NCI-H2171 (cell line): ENCODE measurements at regions not wholly inside any gene's neighbourhood (a gene's known extent, or its start where the extent isn't known, plus 50 kb on each side); places are given as distances from the start of the nearest gene placed in this dataset.

Source experiments
- DNase-seq: peaks from one replicate; lab custom pipeline; 2025; lab: John Stamatoyannopoulos, UW

DNA sequence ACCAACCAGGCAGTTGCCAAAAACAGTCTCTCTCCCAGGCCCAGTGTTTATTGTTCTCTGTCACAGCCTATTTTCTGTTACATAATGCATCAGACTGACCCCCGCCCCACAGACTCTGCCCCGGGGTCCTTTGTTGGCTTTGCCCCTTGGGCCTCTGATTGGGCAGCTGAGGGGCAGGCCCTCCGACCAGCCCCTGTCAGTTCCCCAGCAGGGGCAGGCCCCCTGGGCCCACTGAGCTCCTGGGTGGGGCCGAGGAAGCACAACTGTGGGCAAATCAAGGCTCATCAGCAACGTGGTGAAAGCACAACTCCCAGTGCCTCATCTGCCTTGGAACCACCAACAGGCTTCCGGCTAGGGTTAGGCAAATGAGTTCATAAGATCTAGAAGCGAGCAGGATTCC lies 160.1 kb upstream of the MYCN start:
- DNase-seq: no peak

- no peak for DNase-seq
These were observed 159.3 kb upstream of the MYCN start for GRCh38 chr2:15780912-15781574.

- DNase-seq: no peak
These were observed 158.2 kb upstream of the MYCN start for GRCh38 chr2:15782009-15782751.

DNA sequence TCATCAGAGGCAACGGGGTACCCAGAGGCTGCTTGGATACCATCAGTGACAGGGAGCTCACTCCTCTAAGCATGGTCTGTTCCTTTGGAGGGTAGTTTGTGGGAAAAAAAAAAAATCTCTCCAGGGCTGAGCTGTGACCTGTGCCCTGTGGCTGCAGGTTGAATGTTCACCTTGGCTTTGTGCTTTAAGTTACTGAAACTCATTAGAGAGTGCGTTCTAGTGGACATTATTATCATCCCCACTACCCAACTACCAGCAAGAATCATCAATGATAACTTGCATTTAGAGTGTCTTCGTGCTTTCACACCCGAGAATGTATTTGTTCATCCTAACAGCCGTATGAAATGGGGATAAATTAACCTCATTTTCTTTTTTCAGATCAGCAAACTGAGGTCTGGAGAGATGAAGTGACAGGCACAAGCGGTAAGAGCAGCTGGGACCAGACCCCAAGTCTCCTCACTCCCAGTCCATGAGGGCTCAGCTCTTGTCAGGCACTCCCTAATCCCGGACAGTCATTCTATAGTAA lies 157.5 kb upstream of the MYCN start:
- no peak for DNase-seq

DNA sequence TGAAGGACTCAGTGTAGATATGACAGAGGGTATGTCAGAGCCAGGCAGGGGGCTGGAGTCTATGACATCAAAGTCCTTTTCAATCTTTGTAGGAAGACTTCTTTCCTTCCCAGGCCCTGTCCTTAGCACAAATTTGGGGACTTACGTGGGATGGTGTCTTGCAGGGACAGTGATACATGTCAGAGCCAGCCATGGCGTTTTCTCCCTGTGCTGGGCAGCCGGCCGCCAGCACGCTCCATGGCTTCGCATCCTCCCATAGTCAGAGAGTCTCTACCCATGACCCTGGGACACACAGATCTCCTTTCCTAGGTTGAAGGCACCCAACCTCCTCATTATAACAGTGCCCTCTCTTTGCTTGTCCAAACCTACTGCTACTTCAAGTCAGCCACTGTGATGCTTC lies 156.9 kb upstream of the MYCN start:
- DNase-seq: no peak

GRCh38 chr2:15784106-15784885 lies 156.1 kb upstream of the MYCN start:
- DNase-seq: no peak

- DNase-seq: no peak
These were observed 155.2 kb upstream of the MYCN start for GRCh38 chr2:15784886-15785801.

DNA sequence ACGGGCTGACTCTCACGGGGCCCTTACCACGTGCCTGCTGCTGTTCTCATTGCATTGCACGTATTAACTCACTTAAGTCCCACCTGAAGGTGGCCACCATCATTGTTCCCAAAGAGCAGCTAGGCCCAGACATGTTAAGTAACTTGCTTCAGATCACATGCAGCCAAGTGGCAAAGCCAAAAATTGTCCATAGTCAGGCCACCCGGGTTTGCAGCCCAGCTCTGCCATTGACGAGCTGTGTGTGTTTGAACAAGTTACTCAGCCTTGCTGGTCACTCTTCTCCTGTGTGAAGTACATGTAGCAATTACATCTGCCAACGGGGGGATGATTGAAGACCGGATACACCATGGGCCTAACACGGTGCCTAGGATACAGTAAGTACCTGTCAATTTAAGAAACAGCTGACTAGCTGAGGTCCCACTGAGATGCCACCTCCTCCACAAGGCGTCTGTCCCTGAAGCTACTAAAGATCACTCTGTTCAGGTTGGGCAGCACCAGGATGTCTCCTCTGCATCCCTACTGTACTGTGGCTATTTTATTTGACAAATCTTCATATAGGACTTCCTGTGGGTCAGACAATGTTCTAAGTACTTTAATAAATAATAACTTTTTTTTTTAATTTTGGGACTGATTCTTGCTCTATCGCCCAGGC lies 154.2 kb upstream of the MYCN start:
- no peak for DNase-seq

GRCh38 chr2:15786901-15787300 lies 153.4 kb upstream of the MYCN start:
- no peak for DNase-seq

DNA sequence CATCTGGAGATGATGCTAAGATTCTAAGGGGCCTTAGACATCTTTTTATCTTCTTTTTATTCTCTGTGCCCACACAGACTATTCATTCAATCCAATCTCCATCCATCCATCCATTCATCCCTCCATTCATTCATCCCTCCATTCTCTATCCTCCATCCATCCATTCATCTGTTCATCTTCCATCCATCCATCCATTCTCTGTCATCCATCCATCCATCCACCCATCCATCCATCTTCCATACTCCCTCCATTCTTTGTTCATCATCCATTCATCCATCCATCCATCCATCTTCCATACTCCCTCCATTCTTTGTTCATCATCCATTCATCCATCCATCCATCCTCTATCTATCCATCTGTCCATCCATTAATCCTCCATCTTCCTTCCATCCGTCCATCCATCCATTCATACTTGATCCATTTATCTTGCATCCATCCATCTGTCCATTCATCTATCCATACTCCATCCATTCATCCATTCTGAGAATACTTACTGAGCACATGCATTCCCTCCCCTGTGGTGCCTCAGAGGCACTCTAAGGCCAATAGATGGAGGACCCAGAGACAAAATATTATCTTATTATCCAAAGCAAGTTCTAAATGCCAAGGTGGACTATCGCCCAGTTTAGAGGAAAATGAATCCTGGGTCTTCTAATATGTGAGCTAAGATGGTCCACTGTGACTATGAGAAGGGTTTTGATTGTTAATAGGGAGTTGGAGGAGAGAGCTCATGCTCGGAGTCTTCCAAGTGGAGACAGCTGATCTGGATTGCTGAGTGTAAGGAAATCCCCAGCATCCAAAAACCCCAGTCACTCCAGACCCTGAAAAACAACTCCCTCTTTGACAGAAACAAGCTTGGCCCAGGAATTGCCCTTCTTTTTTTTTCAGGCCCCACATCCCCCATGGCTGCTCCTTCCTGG lies 152.6 kb upstream of the MYCN start:
- no peak for DNase-seq

DNA sequence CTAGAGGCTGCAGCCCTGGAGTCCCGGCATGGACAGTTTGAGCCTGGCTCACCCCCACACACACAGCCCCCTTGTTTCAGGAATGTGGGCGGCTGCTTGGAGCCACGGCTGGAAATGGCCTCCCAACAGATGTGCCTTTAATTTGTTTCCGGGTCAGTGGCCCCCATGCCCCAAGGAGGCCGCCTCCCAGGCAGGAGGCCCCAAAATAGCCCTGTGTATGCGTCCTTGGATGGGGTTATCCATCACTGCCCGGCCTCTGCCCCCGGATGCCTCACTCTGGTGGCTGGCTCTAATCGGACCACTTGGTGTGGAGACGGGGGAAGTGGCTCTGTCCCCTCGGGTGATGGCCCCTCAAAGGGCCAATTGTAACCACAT lies 151.9 kb upstream of the MYCN start:
- DNase-seq: no peak

GRCh38 chr2:15788830-15789229 lies 151.5 kb upstream of the MYCN start:
- no peak for DNase-seq

DNA sequence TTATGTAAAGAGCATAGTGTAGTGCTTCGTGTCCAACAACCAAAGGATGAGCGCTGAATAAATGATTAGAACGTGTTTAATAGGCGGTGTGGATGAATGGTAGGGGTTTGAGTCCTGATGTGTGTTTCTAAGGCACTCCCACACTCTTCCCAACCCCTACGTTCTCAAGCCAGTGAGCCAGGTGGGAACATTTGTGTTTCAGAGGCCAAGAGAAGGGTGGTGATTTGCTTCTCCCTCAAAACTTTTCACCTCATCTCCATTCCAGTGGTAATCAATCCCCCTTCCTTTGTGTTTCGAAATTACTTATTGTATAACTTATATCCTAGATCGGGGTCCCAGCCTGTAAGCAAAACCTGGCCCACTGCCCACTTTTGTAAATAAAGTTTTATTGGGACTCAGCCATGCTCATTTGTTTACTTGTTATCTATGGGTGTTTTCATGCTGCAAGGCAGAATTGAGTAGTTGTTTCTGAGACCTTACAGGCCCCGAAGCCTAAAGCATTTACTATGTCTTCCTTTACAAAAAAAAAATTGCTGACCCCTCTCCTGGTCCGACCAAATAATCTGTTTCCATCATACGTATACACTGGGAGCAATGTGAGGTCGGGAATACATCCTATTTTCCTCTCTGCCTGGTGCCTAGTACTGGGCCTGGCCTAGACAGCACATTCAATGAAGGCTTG lies 150.8 kb upstream of the MYCN start:
- no peak for DNase-seq

GRCh38 chr2:15790326-15790725 lies 150.0 kb upstream of the MYCN start:
- no peak for DNase-seq

DNA sequence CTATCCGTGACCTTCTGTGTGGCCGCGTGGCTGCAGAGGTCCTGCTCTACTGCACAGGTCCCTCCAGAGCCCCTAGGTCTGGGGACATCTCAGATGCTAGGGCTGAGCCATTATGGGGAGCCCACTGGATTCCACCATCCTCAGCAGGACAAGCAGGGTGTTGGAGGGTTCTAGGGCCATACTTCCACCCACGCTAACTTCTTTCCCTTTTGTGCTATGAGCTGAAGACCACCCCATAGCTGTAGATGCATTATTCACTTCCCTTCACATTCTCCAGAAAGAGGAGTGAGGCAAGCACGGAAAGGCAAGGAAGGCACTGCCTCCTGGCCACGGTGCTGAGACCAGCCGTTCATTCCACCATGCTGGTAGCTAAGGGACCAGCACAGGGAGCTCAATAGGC lies 149.5 kb upstream of the MYCN start:
- DNase-seq: no peak

- DNase-seq: no peak
These were observed 149.1 kb upstream of the MYCN start for GRCh38 chr2:15791294-15791693.

DNA sequence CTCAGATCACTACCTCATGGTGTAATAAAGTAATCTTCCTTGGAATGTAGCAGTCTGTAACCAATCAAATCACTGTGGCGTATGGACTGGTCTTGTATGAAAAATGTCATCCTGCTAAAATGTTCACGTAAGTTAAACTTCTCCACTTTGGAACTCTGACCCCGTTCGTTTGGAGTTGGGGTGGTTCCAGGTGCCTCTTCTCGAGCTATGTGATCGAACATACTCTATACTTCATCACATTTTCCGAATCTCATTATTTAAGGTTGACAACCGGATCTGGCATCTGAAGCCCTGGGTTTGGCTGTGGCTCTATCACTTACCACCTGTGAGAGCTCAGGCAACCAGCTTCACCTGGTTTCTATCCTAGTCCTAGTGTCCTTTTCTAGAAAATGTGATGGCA lies 148.0 kb upstream of the MYCN start:
- no peak for DNase-seq

- no peak for DNase-seq
These were observed 147.1 kb upstream of the MYCN start for GRCh38 chr2:15793078-15793913.

DNA sequence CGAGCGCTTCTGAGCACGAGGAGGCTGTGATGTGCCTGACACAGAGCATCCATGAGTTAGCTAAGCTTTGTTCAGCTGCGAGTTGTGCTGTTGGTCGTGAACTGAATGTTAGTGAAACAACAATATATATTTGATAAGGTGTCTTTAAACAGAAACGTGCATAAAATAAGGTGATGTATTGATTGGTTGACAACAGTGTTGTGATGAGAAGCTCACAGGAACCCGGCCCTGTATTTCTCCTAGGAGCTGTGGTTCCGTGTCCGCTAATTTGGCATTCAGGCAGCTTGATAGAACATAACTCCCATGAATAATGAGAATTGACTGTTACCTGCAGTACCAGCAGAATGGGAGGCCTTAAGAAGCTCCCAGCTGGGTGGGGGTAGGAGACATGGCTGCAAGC lies 146.4 kb upstream of the MYCN start:
- DNase-seq: no peak
